Endothelial cell of umbilical vein (primary cell): ENCODE measurements at regions not wholly inside any gene's neighbourhood (a gene's known extent, or its start where the extent isn't known, plus 50 kb on each side); places are given as distances from the start of the nearest gene placed in this dataset.

ENCODE experiments used
- BruUV-seq: library from RNA; stranded (reverse); fragments of 400-500 nt; replicated peaks from 2 replicates; lab custom pipeline; 2021; lab: Mats Ljungman, UMichigan
- CTCF ChIA-PET: fragments of 300-600, 350-600 bp; sonication (Branson Sonifier 250); formaldehyde crosslinking; loops from one replicate; lab custom pipeline; 2021; ENCODE audit warnings: antibody characterized with exemption, inconsistent platforms; lab: Charles Lee
- POLR2A ChIA-PET: fragments of 300-600, 350-600 bp; sonication (Branson Sonifier 250); formaldehyde crosslinking; loops from one replicate; lab custom pipeline; 2021; ENCODE audit warnings: antibody characterized with exemption, inconsistent platforms; lab: Charles Lee
- DNase-seq: peaks from one replicate; pipeline ENCODE4 v3.0.0-alpha.2; 2011; ENCODE audit warnings: low read depth, low spot score
- FAIRE-seq: peaks from 2 replicates; lab custom pipeline; 2011; peaks lifted over from hg19 to GRCh38; lab: Jason Lieb, UNC
- H2AFZ ChIP-seq: 2 replicates; pipeline ENCODE4 v1.6.0; 2012; ENCODE audit warnings: low read depth, low read length, control low read depth, inconsistent platforms
- H3K27ac ChIP-seq: 2 replicates; pipeline ENCODE4 v1.5.1; 2011; ENCODE audit warnings: low read depth, mild to moderate bottlenecking, control low read depth, low read length, moderate library complexity; ENCODE audit not compliant: insufficient read depth
- H3K27me3 ChIP-seq, 2 experiments: 2 replicates each; pipeline versions ENCODE4 v1.6.0 to v1.6.1; 2011; ENCODE audit warnings: low read length in 2 of 2, mixed read lengths in 1 of 2; ENCODE audit not compliant: control insufficient read depth in 2 of 2, insufficient read depth in 2 of 2
- H3K36me3 ChIP-seq, 2 experiments: 2 replicates in 1 of 2; 3 replicates in 1 of 2; pipeline ENCODE4 v1.5.1; 2011; ENCODE audit warnings: low read length in 2 of 2, mild to moderate bottlenecking in 1 of 2, moderate library complexity in 1 of 2; ENCODE audit not compliant: control insufficient read depth in 2 of 2, insufficient read depth in 2 of 2; ENCODE audit errors: extremely low read depth in 1 of 2
- H3K4me1 ChIP-seq: 3 replicates; pipeline ENCODE4 v1.5.1; 2011; ENCODE audit warnings: mild to moderate bottlenecking, low read length; ENCODE audit not compliant: control insufficient read depth, insufficient read depth; ENCODE audit errors: extremely low read depth
- H3K4me2 ChIP-seq: 2 replicates; pipeline ENCODE4 v1.6.1; 2011; ENCODE audit warnings: low read length, control low read depth, mixed read lengths; ENCODE audit not compliant: insufficient read depth
- H3K4me3 ChIP-seq, 3 experiments: fragments of 200-600 bp in 1 of 3; sonication (generic), shearing (Covaris generic) in 1 of 3; replicated peaks in 1 of 3; 2 replicates each; pipeline ENCODE4 v1.5.1; 2011 to 2016; ENCODE audit warnings: control low read depth in 3 of 3, low read length in 3 of 3, mild to moderate bottlenecking in 2 of 3, inconsistent platforms in 1 of 3, low read depth in 1 of 3, moderate library complexity in 1 of 3; ENCODE audit not compliant: insufficient read depth in 1 of 3
- H3K79me2 ChIP-seq: 2 replicates; pipeline ENCODE4 v1.6.0; 2012; ENCODE audit warnings: low read length, inconsistent platforms; ENCODE audit not compliant: control insufficient read depth, insufficient read depth
- H3K9ac ChIP-seq: replicated peaks from 2 replicates; pipeline ENCODE3; 2011; ENCODE audit warnings: low read length, control low read depth; ENCODE audit not compliant: insufficient read depth; ENCODE audit errors: extremely low read depth
- H3K9me1 ChIP-seq: replicated peaks from 3 replicates; pipeline ENCODE4 v1.6.0; 2011; ENCODE audit warnings: mild to moderate bottlenecking, low read length; ENCODE audit not compliant: control insufficient read depth, insufficient read depth; ENCODE audit errors: extremely low read depth
- H3K9me3 ChIP-seq: replicated peaks from 2 replicates; pipeline ENCODE4 v1.5.1; 2012; ENCODE audit warnings: low read length, inconsistent platforms; ENCODE audit not compliant: control insufficient read depth, insufficient read depth
- H4K20me1 ChIP-seq: replicated peaks from 2 replicates; pipeline ENCODE3; 2011; ENCODE audit warnings: mild to moderate bottlenecking, low read length; ENCODE audit not compliant: control insufficient read depth, insufficient read depth; ENCODE audit errors: extremely low read depth
- EZH2 ChIP-seq: IDR thresholded peaks from 2 replicates; pipeline ENCODE4 v1.6.1; 2012; ENCODE audit warnings: borderline replicate concordance, low read depth, mild to moderate bottlenecking, moderate library complexity, low read length, inconsistent platforms; ENCODE audit not compliant: severe bottlenecking
- FOS ChIP-seq: IDR thresholded peaks from 2 replicates; pipeline ENCODE4 v1.6.1; 2011; ENCODE audit warnings: mild to moderate bottlenecking, low read length, moderate library complexity, borderline replicate concordance; ENCODE audit not compliant: insufficient read depth
- GATA2 ChIP-seq: IDR thresholded peaks from 2 replicates; pipeline ENCODE4 v1.7.0; 2011; ENCODE audit warnings: low read depth, mild to moderate bottlenecking, moderate library complexity, mixed read lengths, low read length; ENCODE audit not compliant: insufficient read length, insufficient read depth
- JUN ChIP-seq: IDR thresholded peaks from 2 replicates; pipeline ENCODE4 v1.6.1; 2011; ENCODE audit warnings: borderline replicate concordance, low read depth; ENCODE audit not compliant: insufficient read length, insufficient read depth
- MYC ChIP-seq: IDR thresholded peaks from one replicate; pipeline ENCODE4 v1.6.1; 2011; ENCODE audit warnings: mild to moderate bottlenecking, low read depth, low read length
- POLR2A ChIP-seq: IDR thresholded peaks from 2 replicates; pipeline ENCODE4 v1.6.1; 2012; ENCODE audit warnings: low read depth, mild to moderate bottlenecking, control low read depth, low read length
- POLR2AphosphoS5 ChIP-seq: IDR thresholded peaks from 2 replicates; pipeline ENCODE4 v1.6.1; 2012; ENCODE audit warnings: low read depth, mild to moderate bottlenecking, control low read depth, low read length, moderate library complexity; ENCODE audit not compliant: insufficient read depth
- dilution Hi-C: fragments of 300-500 bp; cut with MboI; formaldehyde crosslinking; loops from one replicate; pipeline ENCODE4 v1.15.0; 2019; ENCODE audit warnings: low sequenced_read_pairs; ENCODE audit not compliant: extremely low pct_ligation_motif_present
- intact Hi-C: fragments of 100-400 bp; cut with micrococcal nuclease; formaldehyde crosslinking; loops from one replicate; pipeline ENCODE4 v1.10.0; 2022
- TF ChIP-seq, protein P1 (sequence below), 2 donors: IDR thresholded peaks; 1 replicate in 1 of 2; 2 replicates in 1 of 2; pipeline ENCODE4 v1.5.1; 2011; ENCODE audit warnings: low read length in 2 of 2, mild to moderate bottlenecking in 2 of 2, moderate library complexity in 2 of 2, control low read depth in 1 of 2, inconsistent platforms in 1 of 2, low read depth in 1 of 2; ENCODE audit not compliant: insufficient read depth in 1 of 2; ENCODE audit errors: extremely low read depth in 1 of 2
- TF ChIP-seq, protein P2 (sequence below): IDR thresholded peaks from 2 replicates; pipeline ENCODE4 v1.6.1; 2011; ENCODE audit not compliant: insufficient read depth, insufficient read length

DNA sequence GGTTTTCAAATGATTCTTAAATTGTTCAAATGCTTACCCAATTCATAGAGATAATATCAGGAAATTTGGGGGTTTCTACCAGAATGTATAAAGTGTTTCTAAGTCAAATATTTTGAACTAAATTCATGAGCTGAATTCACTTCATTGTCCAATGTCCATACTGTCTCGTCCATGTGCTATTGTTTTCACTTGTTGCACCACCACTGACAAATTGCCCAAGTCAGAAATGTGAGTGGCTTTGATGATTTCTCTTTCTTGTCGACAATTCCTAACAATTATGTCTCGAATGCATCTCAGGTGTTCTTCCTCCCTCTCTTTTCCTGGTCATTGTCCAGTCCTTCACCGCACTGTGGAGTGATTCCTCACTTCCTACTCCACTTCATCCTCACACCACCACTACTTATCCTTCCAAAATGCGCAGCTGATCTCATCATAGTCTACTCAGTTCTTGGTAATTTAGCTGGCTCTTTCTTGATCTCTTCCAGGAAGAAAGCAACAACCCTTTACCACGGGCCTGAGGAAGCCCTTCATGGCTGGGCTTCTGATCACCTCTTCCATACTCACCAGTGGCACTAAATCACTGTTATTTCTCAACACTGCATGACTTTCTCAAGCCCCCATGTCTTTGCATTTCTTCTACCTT lies 161.1 kb downstream of the FOXA2 start:
- intact Hi-C loops: no loop called here
- no TSS peak for BruUV-seq

DNA sequence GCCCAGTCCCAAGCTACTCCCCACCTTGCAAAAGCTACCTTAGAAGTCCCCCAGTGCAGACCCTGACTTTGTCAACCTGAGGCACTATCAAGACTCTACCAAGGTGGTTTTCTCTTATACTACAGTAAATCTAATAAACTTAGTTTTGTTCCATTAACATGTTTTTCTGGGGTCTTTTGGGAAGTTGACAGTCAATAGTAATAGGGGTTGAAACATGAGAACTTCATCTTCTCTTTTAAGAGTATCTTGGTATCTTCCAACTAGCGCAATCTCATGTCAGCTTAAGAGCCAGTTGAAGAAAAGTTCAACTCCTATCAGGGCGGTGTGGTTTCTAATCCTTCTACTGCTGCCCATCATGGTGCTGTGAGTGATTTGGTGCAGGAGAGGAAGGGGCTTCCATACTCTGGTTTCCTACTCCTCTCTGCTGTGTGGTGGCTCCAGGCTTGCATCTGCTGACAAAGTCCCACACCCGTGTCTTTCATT lies 164.2 kb downstream of the FOXA2 start:
- Histone ChIP-seq H4K20me1 (no peaks in the 10 kb centered on the region), H3K9me3 (no peaks in the 10 kb centered on the region), H3K27me3 (no peaks in the 10 kb centered on the region), H2AFZ (no peak overlapping the region), H3K36me3 (no peaks in the 10 kb centered on the region), H3K9ac (no peak overlapping the region), H3K9me1 (no peaks in the 10 kb centered on the region), H3K27ac (no peak overlapping the region), H3K4me3 (no peak overlapping the region), H3K4me2 (no peak overlapping the region), H3K4me1 (no peaks in the 10 kb centered on the region), H3K79me2 (no peaks in the 10 kb centered on the region)
- ChIA-PET CTCF (no interaction called here), POLR2A (no interaction called here)
- FAIRE-seq (no peak), DNase-seq (no peak)
- dilution Hi-C loops: no loop called here
- no TSS peak for BruUV-seq
- TF ChIP-seq, protein P1, sequence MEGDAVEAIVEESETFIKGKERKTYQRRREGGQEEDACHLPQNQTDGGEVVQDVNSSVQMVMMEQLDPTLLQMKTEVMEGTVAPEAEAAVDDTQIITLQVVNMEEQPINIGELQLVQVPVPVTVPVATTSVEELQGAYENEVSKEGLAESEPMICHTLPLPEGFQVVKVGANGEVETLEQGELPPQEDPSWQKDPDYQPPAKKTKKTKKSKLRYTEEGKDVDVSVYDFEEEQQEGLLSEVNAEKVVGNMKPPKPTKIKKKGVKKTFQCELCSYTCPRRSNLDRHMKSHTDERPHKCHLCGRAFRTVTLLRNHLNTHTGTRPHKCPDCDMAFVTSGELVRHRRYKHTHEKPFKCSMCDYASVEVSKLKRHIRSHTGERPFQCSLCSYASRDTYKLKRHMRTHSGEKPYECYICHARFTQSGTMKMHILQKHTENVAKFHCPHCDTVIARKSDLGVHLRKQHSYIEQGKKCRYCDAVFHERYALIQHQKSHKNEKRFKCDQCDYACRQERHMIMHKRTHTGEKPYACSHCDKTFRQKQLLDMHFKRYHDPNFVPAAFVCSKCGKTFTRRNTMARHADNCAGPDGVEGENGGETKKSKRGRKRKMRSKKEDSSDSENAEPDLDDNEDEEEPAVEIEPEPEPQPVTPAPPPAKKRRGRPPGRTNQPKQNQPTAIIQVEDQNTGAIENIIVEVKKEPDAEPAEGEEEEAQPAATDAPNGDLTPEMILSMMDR (IDR thresholded peaks at IDR 0.05; ENCODE audit: extremely low read depth in 1 of 2, insufficient read depth in 1 of 2, low read depth in 1 of 2, low read length in 2 of 2): no peak
- TF ChIP-seq FOS (no peak), MYC (no peak), POLR2AphosphoS5 (no peak), GATA2 (no peak), EZH2 (no peak), POLR2A (no peak), JUN (no peak)
- TF ChIP-seq, protein P2, sequence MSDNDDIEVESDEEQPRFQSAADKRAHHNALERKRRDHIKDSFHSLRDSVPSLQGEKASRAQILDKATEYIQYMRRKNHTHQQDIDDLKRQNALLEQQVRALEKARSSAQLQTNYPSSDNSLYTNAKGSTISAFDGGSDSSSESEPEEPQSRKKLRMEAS: no peak
- intact Hi-C loops: no loop called here

More for the DNA sequence above, 161.1 kb downstream of the FOXA2 start:
- Histone ChIP-seq H3K4me3 (no peak overlapping the region), H3K36me3 (no peaks in the 10 kb centered on the region), H3K27ac (no peak overlapping the region), H3K4me2 (no peak overlapping the region), H3K9ac (no peak overlapping the region), H3K27me3 (no peaks in the 10 kb centered on the region), H3K9me1 (no peaks in the 10 kb centered on the region), H2AFZ (no peak overlapping the region), H3K9me3 (no peaks in the 10 kb centered on the region), H4K20me1 (no peaks in the 10 kb centered on the region), H3K79me2 (no peaks in the 10 kb centered on the region), H3K4me1 (no peaks in the 10 kb centered on the region)
- POLR2A ChIA-PET: no interaction called here
- CTCF ChIA-PET: no interaction called here
- no peak for FAIRE-seq
- dilution Hi-C loops: no loop called here
- DNase-seq: no peak
- TF ChIP-seq POLR2A (no peak), GATA2 (no peak), POLR2AphosphoS5 (no peak), JUN (no peak)
- TF ChIP-seq, protein P2: no peak
